Osteocyte (in vitro differentiated cells): ENCODE measurements at regions not wholly inside any gene's neighbourhood (a gene's known extent, or its start where the extent isn't known, plus 50 kb on each side); places are given as distances from the start of the nearest gene placed in this dataset.

Experiments used
- DNase-seq: peaks from one replicate; pipeline ENCODE4 v3.0.0; 2021; ENCODE audit warnings: mixed read lengths; ENCODE audit not compliant: unreplicated experiment; ENCODE audit errors: extremely low spot score
- H3K27ac Mint-ChIP-seq: one replicate; pipeline ENCODE4 v1.8.0; 2021; ENCODE audit warnings: mild to moderate bottlenecking, mixed read lengths; ENCODE audit not compliant: unreplicated experiment
- H3K27me3 Mint-ChIP-seq: one replicate; pipeline ENCODE4 v1.8.0; 2021; ENCODE audit warnings: mixed read lengths; ENCODE audit not compliant: unreplicated experiment
- H3K36me3 Mint-ChIP-seq: one replicate; pipeline ENCODE4 v1.8.0; 2021; ENCODE audit warnings: mixed read lengths; ENCODE audit not compliant: unreplicated experiment
- H3K4me1 Mint-ChIP-seq: one replicate; pipeline ENCODE4 v1.8.0; 2021; ENCODE audit warnings: mixed read lengths; ENCODE audit not compliant: unreplicated experiment
- H3K4me3 Mint-ChIP-seq: one replicate; pipeline ENCODE4 v1.8.0; 2021; ENCODE audit warnings: mild to moderate bottlenecking, moderate library complexity, mixed read lengths; ENCODE audit not compliant: unreplicated experiment
- H3K9me3 Mint-ChIP-seq: one replicate; pipeline ENCODE4 v1.8.0; 2021; ENCODE audit warnings: mixed read lengths; ENCODE audit not compliant: unreplicated experiment
- TF ChIP-seq, protein P1 (sequence below): fragments of 200-600 bp; sonication (generic); IDR thresholded peaks from 2 replicates; pipeline ENCODE4 v1.5.0; 2021; ENCODE audit warnings: antibody characterized with exemption, mild to moderate bottlenecking, moderate library complexity

DNA sequence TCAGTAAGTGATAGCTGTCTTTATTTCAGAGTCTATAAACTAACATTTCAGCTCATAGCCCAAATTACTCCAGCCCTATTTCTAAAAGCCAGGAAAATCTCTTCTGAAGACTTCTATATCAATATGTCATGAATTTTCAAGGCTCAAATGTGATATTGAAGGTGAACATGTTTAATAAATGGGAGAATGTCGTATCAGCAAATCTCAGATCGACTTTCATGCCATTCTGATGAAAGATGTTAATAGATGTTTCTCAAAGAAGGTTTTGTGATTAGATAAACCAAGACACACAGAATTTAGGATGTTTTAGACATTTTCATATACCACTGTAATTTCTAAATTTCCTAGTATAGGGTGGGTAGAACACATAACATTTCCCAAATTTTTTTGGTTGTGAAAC, 380.6 kb downstream of the ARL4A start:
- Mint-ChIP-seq H3K4me1 (peaks cover 9% of the 10 kb centered on the region), H3K27me3 (no peaks in the 10 kb centered on the region), H3K36me3 (no peaks in the 10 kb centered on the region), H3K4me3 (no peak overlapping the region), H3K9me3 (no peaks in the 10 kb centered on the region), H3K27ac (no peak overlapping the region)
- DNase-seq, result no peak
- TF ChIP-seq, protein P1, sequence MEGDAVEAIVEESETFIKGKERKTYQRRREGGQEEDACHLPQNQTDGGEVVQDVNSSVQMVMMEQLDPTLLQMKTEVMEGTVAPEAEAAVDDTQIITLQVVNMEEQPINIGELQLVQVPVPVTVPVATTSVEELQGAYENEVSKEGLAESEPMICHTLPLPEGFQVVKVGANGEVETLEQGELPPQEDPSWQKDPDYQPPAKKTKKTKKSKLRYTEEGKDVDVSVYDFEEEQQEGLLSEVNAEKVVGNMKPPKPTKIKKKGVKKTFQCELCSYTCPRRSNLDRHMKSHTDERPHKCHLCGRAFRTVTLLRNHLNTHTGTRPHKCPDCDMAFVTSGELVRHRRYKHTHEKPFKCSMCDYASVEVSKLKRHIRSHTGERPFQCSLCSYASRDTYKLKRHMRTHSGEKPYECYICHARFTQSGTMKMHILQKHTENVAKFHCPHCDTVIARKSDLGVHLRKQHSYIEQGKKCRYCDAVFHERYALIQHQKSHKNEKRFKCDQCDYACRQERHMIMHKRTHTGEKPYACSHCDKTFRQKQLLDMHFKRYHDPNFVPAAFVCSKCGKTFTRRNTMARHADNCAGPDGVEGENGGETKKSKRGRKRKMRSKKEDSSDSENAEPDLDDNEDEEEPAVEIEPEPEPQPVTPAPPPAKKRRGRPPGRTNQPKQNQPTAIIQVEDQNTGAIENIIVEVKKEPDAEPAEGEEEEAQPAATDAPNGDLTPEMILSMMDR, result no peak

DNA sequence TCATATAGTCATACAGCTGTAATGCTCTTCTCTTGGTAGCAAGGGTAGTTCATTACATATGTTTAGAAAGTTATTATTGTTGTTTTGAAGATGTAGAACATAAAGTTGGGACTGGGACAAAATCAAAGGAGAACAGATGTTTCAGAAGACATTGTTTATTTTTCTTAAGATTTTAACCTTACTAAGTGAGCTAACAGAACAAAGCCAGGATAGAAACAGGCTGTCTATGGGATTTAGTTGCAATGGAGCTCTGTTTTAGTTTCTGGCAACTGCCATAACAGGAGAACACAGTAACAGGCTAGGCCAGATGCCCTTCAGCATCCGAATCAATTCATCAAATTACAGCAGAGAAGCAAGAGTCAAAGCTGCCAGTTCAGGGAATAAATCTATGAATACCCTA, 382.4 kb downstream of the ARL4A start:
- Mint-ChIP-seq H3K4me3 (no peak overlapping the region), H3K27me3 (no peaks in the 10 kb centered on the region), H3K36me3 (no peaks in the 10 kb centered on the region), H3K9me3 (no peaks in the 10 kb centered on the region), H3K4me1 (peaks cover 11% of the 10 kb centered on the region), H3K27ac (no peak overlapping the region)
- no peak for DNase-seq
- TF ChIP-seq, protein P1, result no peak

GRCh38 chr7:13072014-13072413, 384.6 kb downstream of the ARL4A start:
- H3K27ac Mint-ChIP-seq, result peak overlapping the region; percentile 56
- H3K36me3 Mint-ChIP-seq, result no peaks in the 10 kb centered on the region
- H3K9me3 Mint-ChIP-seq, result no peaks in the 10 kb centered on the region
- TF ChIP-seq, protein P1, result no peak
- peaks cover 16% of the 10 kb centered on the region for H3K4me1 Mint-ChIP-seq
- DNase-seq, result no peak
- H3K4me3 Mint-ChIP-seq, result no peak overlapping the region
- H3K27me3 Mint-ChIP-seq, result no peaks in the 10 kb centered on the region

- H3K9me3 Mint-ChIP-seq, result no peaks in the 10 kb centered on the region
- H3K4me3 Mint-ChIP-seq, result no peak overlapping the region
- DNase-seq, result no peak
- H3K36me3 Mint-ChIP-seq, result no peaks in the 10 kb centered on the region
- H3K27me3 Mint-ChIP-seq, result no peaks in the 10 kb centered on the region
- TF ChIP-seq, protein P1, result no peak
- no peak overlapping the region for H3K27ac Mint-ChIP-seq
- peaks cover 18% of the 10 kb centered on the region for H3K4me1 Mint-ChIP-seq
Measured at GRCh38 chr7:13077466-13077865, 390.0 kb downstream of the ARL4A start.

DNA sequence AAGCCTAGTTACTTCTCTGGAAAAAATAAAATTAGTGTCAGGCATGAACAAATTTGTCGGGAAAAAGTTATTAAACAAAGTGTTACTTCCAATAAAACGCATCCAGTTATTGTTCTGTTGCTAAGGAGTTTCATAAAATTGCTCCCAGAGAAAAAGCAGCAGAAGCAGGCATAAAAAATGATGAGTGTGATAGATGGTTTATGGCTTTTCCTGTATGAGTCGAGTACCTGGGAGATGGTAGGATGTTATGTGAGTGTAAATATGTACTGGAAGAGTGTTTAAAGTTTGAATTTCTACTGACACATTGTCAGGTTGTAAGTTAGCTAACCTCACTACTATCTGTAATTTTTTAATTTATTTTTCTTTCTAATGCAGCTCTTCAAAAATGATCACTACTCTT, 390.7 kb downstream of the ARL4A start:
- Mint-ChIP-seq H3K4me1 (peaks cover 18% of the 10 kb centered on the region), H3K4me3 (no peak overlapping the region), H3K36me3 (no peaks in the 10 kb centered on the region), H3K27me3 (no peaks in the 10 kb centered on the region), H3K9me3 (no peaks in the 10 kb centered on the region), H3K27ac (no peak overlapping the region)
- TF ChIP-seq, protein P1, result no peak
- DNase-seq, result no peak
